ENCODE measurements at regions not wholly inside any gene's neighbourhood (a gene's known extent, or its start where the extent isn't known, plus 50 kb on each side); places are given as distances from the start of the nearest gene placed in this dataset.

DNA sequence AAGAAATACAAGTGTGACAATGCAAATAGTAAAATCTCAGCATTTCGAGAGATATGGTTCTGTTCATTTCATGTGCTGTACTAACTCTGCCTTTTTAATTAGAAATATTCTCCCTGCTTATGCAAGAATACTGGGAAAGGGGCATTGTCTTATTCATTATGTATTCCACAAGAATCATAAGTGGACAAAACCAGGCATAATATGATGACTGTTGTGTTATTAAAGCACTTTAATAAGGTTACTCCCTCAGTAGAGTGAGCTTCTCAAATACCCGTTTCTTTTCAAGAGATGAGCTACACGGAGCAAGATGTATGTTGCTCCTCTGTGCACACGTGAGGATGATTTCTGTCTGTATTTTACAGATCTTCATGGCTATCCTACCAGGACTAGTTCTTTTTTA, 638.7 kb upstream of the FANCL start:
- TF ChIP-seq, protein P1, sequence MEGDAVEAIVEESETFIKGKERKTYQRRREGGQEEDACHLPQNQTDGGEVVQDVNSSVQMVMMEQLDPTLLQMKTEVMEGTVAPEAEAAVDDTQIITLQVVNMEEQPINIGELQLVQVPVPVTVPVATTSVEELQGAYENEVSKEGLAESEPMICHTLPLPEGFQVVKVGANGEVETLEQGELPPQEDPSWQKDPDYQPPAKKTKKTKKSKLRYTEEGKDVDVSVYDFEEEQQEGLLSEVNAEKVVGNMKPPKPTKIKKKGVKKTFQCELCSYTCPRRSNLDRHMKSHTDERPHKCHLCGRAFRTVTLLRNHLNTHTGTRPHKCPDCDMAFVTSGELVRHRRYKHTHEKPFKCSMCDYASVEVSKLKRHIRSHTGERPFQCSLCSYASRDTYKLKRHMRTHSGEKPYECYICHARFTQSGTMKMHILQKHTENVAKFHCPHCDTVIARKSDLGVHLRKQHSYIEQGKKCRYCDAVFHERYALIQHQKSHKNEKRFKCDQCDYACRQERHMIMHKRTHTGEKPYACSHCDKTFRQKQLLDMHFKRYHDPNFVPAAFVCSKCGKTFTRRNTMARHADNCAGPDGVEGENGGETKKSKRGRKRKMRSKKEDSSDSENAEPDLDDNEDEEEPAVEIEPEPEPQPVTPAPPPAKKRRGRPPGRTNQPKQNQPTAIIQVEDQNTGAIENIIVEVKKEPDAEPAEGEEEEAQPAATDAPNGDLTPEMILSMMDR (IDR thresholded peaks at IDR 0.05): no peak
- no peak for TF ChIP-seq POLR2A (IDR thresholded peaks at IDR 0.05)
